ENCODE measurements at regions not wholly inside any gene's neighbourhood (a gene's known extent, or its start where the extent isn't known, plus 50 kb on each side); places are given as distances from the start of the nearest gene placed in this dataset.
"Not testable (repeated sequence)": the region's sequence is repeated elsewhere in the genome, so short reads cannot be mapped to it uniquely, and the experiment has no call there.

DNA sequence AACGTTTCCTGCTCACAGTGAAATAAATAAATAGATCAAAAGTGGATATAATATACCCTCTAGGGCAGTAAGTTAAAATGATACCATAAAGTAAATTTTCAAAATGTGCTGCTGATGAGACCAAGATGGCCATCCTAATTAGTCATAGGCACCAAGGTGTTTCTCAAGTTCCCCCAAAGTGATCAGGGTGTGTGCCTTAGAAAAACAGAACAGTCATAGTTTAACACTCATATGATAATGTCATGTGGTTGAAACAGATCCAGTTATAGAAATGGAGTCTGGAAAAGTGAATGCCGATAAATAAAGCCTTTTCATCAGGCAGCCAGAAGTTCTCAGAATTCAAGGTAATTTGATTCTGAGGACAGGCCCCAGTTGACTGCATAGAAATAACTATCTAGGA lies 161.5 kb upstream of the CDKN2B start:
- DNase-seq (ENCODE audit: low spot score) = no peak

DNA sequence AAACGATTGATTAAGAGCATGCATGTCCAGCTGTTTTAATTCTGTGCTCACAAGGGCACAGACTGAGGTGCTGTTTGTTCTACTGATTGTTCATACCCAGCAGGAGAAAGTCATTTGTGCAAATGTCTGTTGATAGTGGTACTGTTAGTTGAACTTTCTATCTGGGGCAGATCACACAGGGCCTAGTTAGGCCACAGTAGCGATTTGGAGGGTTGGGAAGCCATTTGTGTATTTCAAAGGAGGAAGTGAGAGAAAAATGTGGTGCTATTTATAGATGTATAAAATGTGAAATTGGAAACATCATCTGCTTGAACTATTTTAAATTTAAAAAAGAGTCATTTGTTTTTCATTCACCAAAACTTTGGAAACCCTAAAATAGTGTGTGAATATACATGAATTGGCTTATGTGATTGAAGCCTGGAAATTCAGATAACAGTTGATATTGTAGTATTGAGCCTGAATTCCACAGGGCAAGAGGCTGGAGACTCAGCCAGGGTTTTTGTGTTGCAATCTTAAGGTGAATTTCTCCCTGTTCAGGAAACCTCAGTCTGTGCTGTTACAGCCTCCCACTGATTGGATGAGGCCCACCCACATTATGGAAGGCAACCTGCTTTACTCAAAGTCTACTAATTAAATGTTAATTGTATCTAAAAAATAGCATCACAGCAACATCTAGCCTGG lies 162.0 kb upstream of the CDKN2B start:
- no peak for DNase-seq (ENCODE audit: low spot score)

DNA sequence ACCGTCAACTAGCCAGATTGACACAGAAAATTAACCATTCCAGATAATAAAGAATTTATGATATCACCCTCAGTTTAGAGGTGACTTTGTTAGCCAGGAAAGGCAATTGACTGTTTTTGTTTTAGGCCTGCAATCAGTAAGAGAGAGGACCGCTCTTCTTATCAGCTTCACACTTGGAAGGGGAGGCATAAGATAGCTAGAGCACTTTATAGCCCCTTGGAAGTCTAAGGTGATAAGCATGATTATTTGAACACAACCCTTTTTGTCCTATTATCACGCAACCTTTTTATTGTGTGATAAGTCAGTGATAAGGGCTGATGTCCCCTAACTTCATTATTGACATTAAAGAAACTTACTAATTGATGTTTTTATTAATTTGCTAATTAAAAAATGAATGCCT lies 162.6 kb upstream of the CDKN2B start:
- no peak for DNase-seq (ENCODE audit: low spot score)

DNA sequence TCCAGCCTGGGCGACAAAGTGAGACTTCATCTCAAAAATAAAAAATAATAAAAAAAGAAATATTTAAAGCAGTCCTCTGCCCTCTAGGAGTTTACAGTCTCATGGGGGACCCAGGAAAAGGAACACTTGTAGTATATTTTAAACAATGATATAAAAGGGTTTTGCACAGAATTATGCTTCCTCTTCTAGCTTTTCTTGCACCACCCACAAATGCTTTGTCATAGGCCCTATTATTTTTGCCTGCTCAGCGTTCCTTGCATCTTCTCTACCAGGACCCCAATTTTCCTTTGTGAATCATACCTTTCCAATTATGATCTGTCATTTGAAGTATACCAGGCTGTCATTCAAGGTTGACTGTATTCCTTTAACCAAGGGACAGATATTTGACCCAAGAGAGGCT lies 164.8 kb upstream of the CDKN2B start:
- no peak for DNase-seq (ENCODE audit: low spot score)

DNA sequence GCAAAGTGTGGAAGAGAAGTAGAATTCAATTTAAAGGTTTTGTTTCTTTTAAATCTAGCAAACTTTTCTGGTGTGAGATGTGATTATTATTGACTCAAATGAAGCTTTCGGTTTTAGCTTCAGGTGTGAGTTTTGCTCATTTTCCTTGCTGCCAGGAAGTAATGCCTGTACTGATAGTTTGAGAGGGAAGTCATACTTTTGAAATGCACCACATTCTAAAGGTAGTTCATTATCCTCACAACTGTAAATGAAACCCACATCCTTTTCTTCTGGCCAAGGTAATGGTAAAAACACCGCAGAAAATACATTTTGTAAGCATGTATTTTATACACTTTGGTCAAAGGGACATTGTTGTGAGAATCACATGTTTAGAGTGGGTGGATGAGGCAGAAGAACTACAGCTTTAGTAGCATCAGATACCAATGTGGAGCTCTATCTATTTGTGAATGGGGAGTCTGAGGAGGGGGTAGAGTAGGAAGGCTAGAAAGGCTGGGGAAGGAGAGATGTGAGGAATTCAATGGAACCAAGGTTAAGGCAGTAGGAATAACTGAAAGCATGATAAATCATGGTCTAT lies 167.0 kb upstream of the CDKN2B start:
- no peak for DNase-seq (ENCODE audit: low spot score)

DNA sequence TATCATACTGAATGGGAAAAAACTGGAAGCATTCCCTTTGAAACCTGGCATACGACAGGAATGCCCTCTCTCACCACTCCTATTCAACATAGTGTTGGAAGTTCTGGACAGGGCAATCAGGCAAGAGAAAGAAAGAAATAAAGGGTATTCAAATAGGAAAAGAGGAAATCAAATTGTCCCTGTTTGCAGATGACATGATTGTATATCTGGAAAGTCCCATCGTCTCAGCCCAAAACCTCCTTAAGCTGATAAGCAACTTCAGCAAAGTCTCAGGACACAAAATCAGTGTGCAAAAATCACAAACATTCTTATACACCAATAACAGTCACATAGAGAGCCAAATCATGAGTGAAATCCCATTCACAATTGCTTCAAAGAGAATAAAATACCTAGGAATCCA lies 171.9 kb upstream of the CDKN2B start:
- not testable (repeated sequence) for DNase-seq (ENCODE audit: low spot score)

DNA sequence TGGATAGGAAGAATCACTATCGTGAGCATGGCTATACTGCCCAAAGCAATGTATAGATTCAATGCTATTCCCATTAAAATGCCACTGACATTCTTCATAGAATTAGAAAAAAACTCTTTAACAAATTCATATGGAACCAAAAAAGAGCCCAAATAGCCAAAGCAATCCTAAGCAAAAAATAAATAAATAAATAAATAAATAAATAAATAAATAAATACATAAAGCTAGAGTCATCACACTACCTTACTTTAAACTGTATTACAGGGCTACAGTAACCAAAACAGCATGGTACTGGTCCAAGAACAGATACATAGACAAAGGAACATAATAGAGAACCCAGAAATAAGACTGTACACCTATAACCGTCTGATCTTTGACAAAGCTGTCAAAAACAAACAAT lies 180.4 kb upstream of the CDKN2B start:
- DNase-seq (ENCODE audit: low spot score) = no peak

DNA sequence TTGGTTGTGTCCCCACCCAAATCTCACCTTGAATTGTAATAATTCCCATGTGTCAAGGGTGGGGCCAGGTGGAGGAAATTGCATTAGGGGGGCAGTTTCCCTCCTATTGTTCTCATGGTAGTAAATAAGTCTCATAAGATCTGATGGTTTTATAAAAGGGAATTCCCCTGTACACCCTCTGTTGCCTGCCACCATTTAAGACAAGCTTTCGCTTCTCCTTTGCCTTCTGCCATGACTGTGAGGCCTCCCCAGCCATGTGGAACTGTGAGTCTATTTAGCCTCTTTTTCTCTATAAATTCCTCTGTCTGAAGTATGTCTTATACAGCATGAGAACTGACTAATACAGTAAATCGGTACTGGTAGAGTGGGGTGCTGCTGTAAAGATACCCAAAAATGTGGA lies 187.9 kb upstream of the CDKN2B start:
- DNase-seq (ENCODE audit: low spot score) = not testable (repeated sequence)

DNA sequence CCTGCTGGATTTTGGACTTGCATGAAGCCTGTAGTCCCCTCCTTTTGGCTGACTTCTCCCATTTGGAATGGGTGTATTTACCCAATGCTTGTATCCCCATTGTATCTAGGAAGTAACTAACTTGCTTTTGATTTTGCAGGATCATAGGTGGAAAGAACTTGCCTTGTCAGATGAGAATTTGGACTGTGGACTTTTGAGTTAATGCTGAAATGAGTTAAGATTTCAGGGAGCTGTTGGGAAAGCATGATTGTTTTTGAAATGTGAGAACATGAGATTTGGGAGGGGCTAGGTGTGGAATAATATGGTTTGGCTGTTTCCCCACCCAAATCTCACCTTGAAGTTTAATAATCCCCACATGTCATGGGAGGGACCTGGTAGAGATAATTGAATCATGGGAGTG lies 189.6 kb upstream of the CDKN2B start:
- DNase-seq (ENCODE audit: low spot score) = no peak

DNA sequence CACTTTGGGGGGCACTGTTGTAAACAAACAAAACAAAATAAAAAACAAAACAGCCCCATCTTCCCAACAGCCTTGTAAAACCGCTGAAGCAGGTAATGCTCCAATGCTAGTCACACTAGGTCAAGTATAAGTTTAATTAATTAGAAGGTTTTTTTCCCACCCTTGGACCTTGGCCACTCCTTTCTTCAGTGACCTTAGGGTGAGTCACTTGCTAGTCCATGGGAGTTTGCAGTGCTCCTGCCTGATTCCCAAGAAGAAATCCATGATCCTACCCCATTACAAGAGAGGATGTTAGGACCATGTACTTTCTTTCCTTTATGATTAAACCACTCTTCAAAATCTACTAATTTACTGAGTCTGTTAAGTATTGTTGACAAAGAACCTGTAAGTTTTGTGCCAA lies 192.2 kb upstream of the CDKN2B start:
- no peak for DNase-seq (ENCODE audit: low spot score)

DNA sequence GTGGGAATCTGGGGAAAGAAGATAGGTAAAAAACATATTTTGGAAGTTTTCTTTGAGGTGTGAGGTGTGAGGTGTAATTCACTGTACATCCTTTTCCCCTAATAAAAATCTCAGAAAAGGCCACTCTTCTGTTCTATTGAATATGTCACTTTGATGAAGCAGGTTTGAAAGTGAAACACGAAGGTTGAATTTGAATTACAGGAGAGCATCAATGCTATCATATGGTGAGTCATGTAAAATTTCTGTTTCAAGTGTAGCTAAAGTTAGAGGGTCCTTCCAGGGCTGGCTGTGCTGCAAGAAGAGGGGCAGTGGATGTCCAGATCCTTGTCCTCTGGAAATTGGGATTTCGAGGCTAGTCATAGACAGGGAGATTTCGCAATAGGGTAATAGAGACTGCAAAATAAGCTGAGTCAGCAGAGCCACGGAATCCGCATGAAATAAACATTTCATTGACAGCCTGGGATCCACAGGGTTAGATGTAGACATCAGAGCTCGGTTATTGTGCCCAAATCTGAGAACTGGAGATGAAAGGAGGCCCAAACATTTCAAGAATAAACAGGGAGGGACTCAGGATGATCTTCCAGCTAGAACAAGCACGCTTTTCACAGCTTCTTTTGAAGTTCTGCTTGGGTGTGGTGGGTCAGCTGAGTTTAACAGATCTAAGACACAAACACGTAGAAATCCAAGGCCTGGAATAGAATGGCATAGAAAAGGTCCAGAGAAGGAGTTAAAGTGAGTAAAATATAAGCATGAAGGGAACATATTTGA lies 194.4 kb upstream of the CDKN2B start:
- no peak for DNase-seq (ENCODE audit: low spot score)

DNA sequence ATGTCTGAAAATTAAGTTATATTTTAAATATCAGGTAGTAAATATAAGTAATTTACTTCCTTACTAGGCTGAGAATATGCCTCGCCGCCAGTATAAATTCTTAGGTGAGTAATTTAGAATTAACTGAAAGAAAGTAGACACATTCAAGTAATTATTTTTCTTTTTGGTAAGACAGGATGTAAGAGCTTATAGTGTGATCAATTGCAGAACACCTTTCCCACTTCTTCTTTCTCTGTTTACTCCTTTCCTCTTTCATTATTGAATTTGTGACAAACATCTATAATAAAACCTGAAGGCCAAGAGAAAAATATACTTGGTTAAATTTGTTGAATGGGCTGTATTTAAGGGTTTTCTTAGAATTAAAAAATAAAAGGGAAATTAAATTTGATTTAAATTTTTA lies 195.1 kb upstream of the CDKN2B start:
- DNase-seq (ENCODE audit: low spot score) = no peak

DNA sequence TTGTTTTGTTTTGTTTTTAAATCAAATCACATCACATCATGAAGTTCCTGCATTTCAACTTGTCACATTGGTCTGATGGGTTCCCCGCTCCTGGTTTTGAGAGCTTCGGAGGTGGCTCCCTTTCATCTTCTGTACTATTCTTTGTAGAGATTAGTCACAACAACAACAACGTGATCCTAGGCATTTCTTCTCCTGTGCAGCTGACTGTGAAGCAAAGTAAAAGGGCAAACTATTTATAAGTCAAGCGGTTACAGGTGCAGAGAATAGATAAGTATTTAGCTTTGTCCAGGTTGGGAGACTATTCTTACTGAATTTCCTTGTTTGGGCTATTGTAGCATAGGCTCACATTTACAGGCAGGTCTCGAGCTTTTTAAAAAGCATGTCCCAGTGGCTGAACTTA lies 197.7 kb upstream of the CDKN2B start:
- no peak for DNase-seq (ENCODE audit: low spot score)

DNA sequence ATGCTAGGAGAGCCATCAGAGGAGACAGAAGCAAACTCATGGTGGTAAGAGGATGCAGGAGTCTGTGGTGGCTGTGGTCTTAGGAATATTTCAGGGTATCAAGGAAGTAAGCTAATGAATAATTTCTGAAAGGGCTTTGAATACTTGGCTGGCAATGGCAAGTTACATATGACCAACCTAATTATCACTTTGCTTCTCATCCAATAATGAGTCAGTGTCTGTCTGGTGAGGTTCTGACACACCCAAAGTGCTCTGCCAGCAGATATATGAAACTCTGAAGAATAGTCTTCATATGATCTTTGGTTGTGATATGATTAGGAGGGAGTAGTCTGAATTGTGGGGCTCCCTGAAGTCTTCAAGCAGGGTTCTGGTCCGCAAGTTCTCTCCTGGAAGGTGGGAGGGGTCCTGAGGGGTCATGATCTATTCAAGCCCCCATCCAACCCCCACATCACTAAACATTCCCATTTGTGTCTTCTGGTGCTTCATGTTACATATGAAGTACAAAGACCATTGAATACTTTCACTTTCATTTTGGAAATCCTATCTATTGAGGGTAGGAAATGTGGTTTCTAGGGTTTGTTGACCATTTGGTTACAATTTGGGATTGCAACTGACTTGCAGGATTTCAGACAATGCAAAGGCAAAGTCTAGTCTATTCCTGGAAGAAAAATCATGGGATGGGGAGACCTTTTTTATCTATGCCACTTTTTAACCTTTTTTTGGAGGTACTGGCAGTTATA lies 199.9 kb upstream of the CDKN2B start:
- no peak for DNase-seq (ENCODE audit: low spot score)

DNA sequence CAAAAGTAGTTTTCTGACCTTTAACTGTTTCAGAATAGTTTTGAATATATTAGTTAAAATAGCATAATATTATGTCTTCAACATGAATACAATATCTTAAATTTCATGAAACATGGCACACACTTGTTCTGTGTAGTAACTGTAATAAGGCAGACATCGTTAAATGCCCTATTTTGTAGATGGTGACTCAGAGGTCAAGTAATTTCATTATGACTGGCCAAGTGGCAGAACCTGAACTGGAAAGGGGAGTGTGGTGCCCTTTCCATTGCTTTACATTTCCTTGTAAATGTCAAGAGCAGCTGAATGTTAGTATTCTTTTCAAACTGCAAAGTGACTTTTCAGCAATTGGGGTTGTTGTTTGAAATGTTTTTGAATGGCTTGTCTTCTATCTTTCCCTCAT lies 201.2 kb upstream of the CDKN2B start:
- no peak for DNase-seq (ENCODE audit: low spot score)

DNA sequence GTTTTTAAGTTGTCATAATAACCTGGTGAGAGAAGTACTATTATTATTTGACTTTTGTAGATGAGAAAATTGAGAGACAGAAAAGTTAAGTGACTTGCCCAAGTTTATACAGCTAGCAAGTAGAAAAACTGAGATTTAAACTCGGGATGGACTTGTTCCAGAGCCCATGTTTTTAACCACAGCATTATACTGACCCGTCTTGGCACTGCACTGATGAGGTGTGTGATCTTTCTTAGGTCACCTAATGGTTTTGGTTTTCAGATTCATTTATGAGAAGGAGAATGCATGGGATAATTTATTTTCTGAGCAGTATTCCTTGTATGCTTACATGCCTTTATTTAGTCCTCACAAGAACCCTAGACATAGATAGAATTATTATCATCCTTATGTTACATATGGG lies 201.8 kb upstream of the CDKN2B start:
- DNase-seq (ENCODE audit: low spot score) = no peak

DNA sequence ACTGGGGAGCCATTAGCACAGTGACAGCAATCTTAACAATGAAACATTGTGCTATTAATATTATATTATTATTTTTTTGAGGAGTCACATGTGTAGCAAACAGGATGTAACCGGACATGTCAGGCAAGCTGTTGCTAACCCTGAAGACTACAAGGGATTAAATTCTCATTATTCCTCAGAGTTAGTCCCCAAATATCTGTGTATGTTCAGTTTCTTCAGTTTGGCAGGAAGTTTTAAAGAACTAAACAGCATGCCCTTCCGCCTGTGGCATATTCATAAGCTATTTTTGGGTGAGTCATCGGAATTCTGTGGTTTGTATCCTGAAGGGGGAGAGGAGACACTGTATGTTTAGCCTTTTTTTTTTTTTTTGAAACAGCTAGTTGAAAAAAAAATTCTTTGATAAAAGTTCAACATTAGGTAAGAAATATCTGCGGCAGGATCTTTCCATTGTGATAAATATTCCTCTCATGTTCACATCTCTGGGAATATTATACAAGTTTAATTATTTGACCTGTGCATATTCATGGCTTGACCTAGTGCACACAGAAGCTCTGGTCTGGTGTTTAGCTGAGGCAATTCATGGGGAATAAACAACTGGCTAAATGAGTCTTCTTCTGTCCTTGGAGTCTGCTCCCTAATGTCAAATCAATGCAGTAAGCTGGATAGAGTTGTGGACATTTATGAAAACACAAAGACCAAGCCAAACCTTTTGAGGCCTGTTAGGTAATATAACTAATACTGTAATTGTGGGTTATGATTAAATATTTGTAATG lies 202.7 kb upstream of the CDKN2B start:
- DNase-seq (ENCODE audit: low spot score) = no peak

DNA sequence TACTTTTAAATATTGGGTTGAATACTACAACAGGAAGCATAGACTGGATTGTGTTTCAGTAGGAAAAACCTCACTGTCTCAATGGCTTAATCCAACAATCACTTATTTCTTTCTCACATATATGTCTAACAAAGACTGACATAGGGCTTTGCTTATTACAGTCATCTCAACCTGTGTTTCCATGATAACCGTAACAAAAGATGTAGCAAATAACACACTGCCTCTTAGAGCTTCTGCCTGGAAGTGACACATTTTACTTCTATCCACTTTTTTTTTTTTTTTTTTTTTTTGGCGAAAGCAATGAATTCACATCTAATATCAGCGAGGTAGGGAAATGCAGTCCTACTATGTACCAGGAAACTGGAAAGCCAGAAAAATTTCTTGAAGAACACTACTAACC lies 204.9 kb upstream of the CDKN2B start:
- no peak for DNase-seq (ENCODE audit: low spot score)

DNA sequence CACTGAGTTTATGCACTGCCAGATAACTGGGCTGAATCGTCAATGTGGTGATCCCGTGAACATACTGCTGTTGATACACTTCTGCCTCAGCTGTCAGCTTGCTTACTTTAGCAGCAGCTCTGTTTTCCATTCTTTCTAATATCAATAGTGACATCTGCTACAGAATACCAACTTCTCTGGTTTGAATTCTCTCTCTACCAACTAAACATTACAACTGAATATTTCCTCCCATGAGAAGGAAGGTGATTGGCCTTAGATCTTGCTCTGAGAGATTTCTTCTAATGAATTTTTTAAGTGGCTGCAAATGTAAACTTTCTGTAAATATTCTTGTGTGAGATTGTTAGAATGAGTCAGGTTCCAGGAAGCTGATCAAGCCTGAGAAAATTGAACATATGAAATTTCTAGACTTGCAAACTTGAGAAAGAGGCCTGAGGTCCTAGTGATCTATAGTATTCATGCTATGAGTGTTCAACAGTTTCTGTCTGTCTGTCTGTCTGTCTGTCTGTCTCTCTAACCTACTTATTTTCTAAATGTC lies 205.5 kb upstream of the CDKN2B start:
- no peak for DNase-seq (ENCODE audit: low spot score)

DNA sequence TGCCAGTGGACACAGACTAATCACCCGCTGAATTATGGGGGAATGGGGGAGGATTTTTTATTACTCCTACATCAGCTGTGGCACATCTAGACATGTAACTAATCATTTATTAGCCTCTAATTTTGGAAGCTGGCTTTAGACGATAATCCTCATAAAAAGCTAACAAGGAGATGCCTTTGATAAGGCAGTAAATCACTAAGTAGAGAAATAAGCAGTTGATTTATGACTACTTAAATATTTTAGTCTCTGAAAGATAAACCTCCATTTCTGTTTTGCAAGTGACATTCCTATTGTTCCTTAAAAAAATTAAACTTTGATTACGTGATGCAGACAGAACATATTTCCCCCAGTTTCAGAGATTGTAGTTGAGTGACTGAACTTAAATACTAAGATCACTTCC lies 206.4 kb upstream of the CDKN2B start:
- DNase-seq (ENCODE audit: low spot score) = no peak

DNA sequence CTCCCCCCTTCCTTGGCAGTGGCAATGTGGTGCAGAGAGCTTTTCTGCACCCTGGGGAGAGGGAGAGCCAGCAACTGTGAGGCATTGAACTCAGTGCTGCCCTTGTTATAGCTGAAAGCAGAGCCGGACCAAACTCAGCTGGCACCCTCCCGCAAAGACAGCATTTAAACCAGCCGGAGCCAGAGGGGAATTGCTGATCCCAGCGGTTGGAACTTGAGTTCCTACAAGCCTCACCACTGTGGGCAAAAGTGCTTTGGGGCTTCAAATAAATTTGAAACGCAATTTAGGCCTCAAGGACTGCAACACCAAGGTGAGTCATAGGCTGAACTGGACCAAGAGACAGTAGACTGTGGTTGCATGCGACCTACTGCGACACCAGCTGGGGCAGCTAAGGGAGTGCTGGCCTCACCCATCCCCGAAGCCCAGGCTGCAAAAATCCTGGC lies 207.6 kb upstream of the CDKN2B start:
- no peak for DNase-seq (ENCODE audit: low spot score)

DNA sequence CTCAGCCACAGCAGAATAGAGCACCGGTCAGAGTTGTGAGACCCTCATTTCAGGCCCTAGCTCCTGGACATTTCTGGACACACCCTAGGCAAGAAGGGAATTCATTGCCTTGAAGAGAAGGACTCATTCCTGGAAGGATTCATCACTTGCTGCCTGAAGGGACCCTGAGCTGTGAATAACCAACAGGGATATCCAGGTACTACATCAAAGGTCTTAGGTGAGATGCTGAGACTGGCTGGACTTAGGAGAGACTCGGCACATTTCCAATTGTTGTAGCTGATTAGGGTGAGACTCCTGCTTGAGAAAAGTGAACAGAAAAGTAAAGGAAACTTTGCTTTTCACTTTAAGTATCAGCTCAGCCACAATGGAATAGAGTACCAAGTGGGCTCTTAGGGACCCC lies 208.1 kb upstream of the CDKN2B start:
- DNase-seq (ENCODE audit: low spot score) = no peak
